T-cell (primary cell): ENCODE measurements at regions not wholly inside any gene's neighbourhood (a gene's known extent, or its start where the extent isn't known, plus 50 kb on each side); places are given as distances from the start of the nearest gene placed in this dataset.

Experiments
- ATAC-seq, 4 experiments: fragments of 200-7000 bp in 3 of 4; fragments of 150-1000 bp in 1 of 4; cut with Tn5 transposase; replicated peaks in 1 of 4; 1 replicate in 3 of 4; 2 replicates in 1 of 4; pipeline ENCODE4 v1.10.0; 2021; ENCODE audit warnings: moderate library complexity in 3 of 4, mild to moderate bottlenecking in 2 of 4, moderate number of reproducible peaks in 1 of 4
- CTCF ChIA-PET, 2 donors: fragments of 300-600 bp; sonication (Branson Sonifier 250); formaldehyde crosslinking; loops; one replicate each; lab custom pipeline; 2022; ENCODE audit warnings: antibody characterized with exemption in 2 of 2; lab: Charles Lee
- POLR2A ChIA-PET, 2 donors: fragments of 300-600 bp; sonication (Branson Sonifier 250); formaldehyde crosslinking; loops; one replicate each; lab custom pipeline; 2022; ENCODE audit warnings: antibody characterized with exemption in 2 of 2; lab: Charles Lee
- DNase-seq, 35 experiments: peaks; one replicate each; pipeline versions ENCODE4 v3.0.0 to v3.0.0-alpha.2; 2013 to 2023
- H3K27ac ChIP-seq: one replicate; pipeline ENCODE4 v1.5.1; 2013; ENCODE audit warnings: low read length
- H3K27me3 ChIP-seq, 2 experiments: replicated peaks in 1 of 2; 1 replicate in 1 of 2; 2 replicates in 1 of 2; pipeline versions ENCODE4 v1.6.1 to v1.7.0; 2013; ENCODE audit warnings: low read length in 1 of 2, mixed read lengths in 1 of 2; ENCODE audit not compliant: control insufficient read depth in 2 of 2, insufficient read depth in 2 of 2; ENCODE audit errors: extremely low read depth in 1 of 2
- H3K36me3 ChIP-seq, 2 donors: 1 replicate in 1 of 2; 2 replicates in 1 of 2; pipeline versions ENCODE4 v1.6.1 to v1.7.0; 2013; ENCODE audit warnings: low read length in 1 of 2; ENCODE audit not compliant: control insufficient read depth in 2 of 2, insufficient read depth in 1 of 2; ENCODE audit errors: extremely low read depth in 1 of 2
- H3K4me1 ChIP-seq, 2 experiments: 1 replicate in 1 of 2; 2 replicates in 1 of 2; pipeline versions ENCODE4 v1.6.1 to v1.7.0; 2013; ENCODE audit warnings: low read length in 2 of 2, mixed read lengths in 1 of 2; ENCODE audit not compliant: insufficient read depth in 2 of 2, control insufficient read depth in 1 of 2; ENCODE audit errors: extremely low read depth in 1 of 2
- H3K4me3 ChIP-seq, 2 donors: 1 replicate in 1 of 2; 2 replicates in 1 of 2; pipeline versions ENCODE4 v1.5.1 to v1.7.0; 2013; ENCODE audit warnings: mild to moderate bottlenecking in 2 of 2, low read length in 1 of 2, moderate library complexity in 1 of 2; ENCODE audit not compliant: control insufficient read depth in 1 of 2; ENCODE audit errors: extremely low read depth in 1 of 2
- H3K9me3 ChIP-seq: 2 replicates; pipeline ENCODE4 v1.7.0; 2013
- H3K27ac Mint-ChIP-seq, 2 donors: one replicate each; pipeline ENCODE4 v1.8.0; 2020 to 2021; ENCODE audit warnings: mild to moderate bottlenecking in 2 of 2, mixed read lengths in 2 of 2
- H3K27me3 Mint-ChIP-seq, 2 donors: one replicate each; pipeline ENCODE4 v1.8.0; 2021 to 2022; ENCODE audit warnings: mixed read lengths in 2 of 2
- H3K36me3 Mint-ChIP-seq: one replicate; pipeline ENCODE4 v1.8.0; 2021; ENCODE audit warnings: mixed read lengths
- H3K4me1 Mint-ChIP-seq, 3 donors: one replicate each; pipeline ENCODE4 v1.8.0; 2020 to 2022; ENCODE audit warnings: mixed read lengths in 3 of 3, mild to moderate bottlenecking in 1 of 3
- H3K4me3 Mint-ChIP-seq, 3 donors: one replicate each; pipeline ENCODE4 v1.8.0; 2020 to 2022; ENCODE audit warnings: mild to moderate bottlenecking in 3 of 3, mixed read lengths in 3 of 3, moderate library complexity in 3 of 3
- H3K9me3 Mint-ChIP-seq, 3 donors: one replicate each; pipeline ENCODE4 v1.8.0; 2020 to 2022; ENCODE audit warnings: mixed read lengths in 3 of 3
- WGBS: methylation state at CpG from one replicate; pipeline ENCODE4 v1.1.5; 2013; ENCODE audit warnings: missing lambda C conversion rate; ENCODE audit not compliant: insufficient coverage; 5-methylcytosine and 5-hydroxymethylcytosine counted together

- Mint-ChIP-seq H3K9me3 (no peaks in the 10 kb centered on the region), H3K4me3 (no peak overlapping the region), H3K27ac (no peak overlapping the region), H3K4me1 (no peaks in the 10 kb centered on the region), H3K36me3 (no peaks in the 10 kb centered on the region), H3K27me3 (no peaks in the 10 kb centered on the region)
- ATAC-seq = no peak
- Histone ChIP-seq H3K9me3 (no peaks in the 10 kb centered on the region), H3K4me3 (no peak overlapping the region), H3K27ac (no peak overlapping the region), H3K36me3 (no peaks in the 10 kb centered on the region), H3K4me1 (no peaks in the 10 kb centered on the region), H3K27me3 (no peaks in the 10 kb centered on the region)
- no peak for DNase-seq
- no CpG with 5 or more reads among the region's 5 CpGs for WGBS
- ChIA-PET POLR2A (interaction anchor here in 1 of 2 donors (0.6 kb wide), 2 partner anchors 821 to 954 kb away, joined by 3 to 4 read pairs; no protein-coding TSS in a partner anchor), CTCF (interaction anchor here in 1 of 2 donors (0.6 to 0.7 kb wide), 5 partner anchors 15 to 565 kb away, joined by 3 to 5 read pairs (median 5); no protein-coding TSS in a partner anchor)
Measured at GRCh38 chr6:56363796-56364430, 116.5 kb upstream of the COL21A1 start.

- ATAC-seq (no peak), DNase-seq (no peak)
- Histone ChIP-seq H3K4me1 (no peaks in the 10 kb centered on the region), H3K27ac (no peak overlapping the region), H3K27me3 (no peaks in the 10 kb centered on the region), H3K4me3 (no peak overlapping the region), H3K36me3 (no peaks in the 10 kb centered on the region), H3K9me3 (no peaks in the 10 kb centered on the region)
- no peaks in the 10 kb centered on the region for H3K9me3 Mint-ChIP-seq
- H3K36me3 Mint-ChIP-seq = no peaks in the 10 kb centered on the region
- ChIA-PET POLR2A (no interaction called here), CTCF (interaction anchor here (0.6 to 1.5 kb wide), 4 partner anchors 14 to 233 kb away, joined by 3 to 5 read pairs (median 4); no protein-coding TSS in a partner anchor)
- H3K4me3 Mint-ChIP-seq = no peak overlapping the region
- no peaks in the 10 kb centered on the region for H3K4me1 Mint-ChIP-seq
- 90% methylated on average over 2 of the region's 4 CpGs for WGBS
- no peaks in the 10 kb centered on the region for H3K27me3 Mint-ChIP-seq
- H3K27ac Mint-ChIP-seq = no peak overlapping the region
Measured at GRCh38 chr6:56361812-56362211, 114.4 kb upstream of the COL21A1 start.

- no peak overlapping the region for H3K27ac ChIP-seq
- POLR2A ChIA-PET = no interaction called here
- H3K27me3 Mint-ChIP-seq = no peaks in the 10 kb centered on the region
- no peak overlapping the region for H3K27ac Mint-ChIP-seq
- no peaks in the 10 kb centered on the region for H3K27me3 ChIP-seq
- no peaks in the 10 kb centered on the region for H3K4me1 Mint-ChIP-seq
- H3K4me3 Mint-ChIP-seq = no peak overlapping the region
- no peaks in the 10 kb centered on the region for H3K4me1 ChIP-seq
- H3K36me3 ChIP-seq = no peaks in the 10 kb centered on the region
- H3K36me3 Mint-ChIP-seq = no peaks in the 10 kb centered on the region
- WGBS = no CpG with 5 or more reads among the region's 9 CpGs
- ATAC-seq = peak in 3 of 4 experiments; percentile 44 to 67 (median 45)
- H3K9me3 Mint-ChIP-seq = no peaks in the 10 kb centered on the region
- H3K9me3 ChIP-seq = no peaks in the 10 kb centered on the region
- DNase-seq = peak in 33 of 35 experiments; percentile 3 to 70 (median 33)
- no peak overlapping the region for H3K4me3 ChIP-seq
- CTCF ChIA-PET = interaction anchor here (0.7 to 0.8 kb wide), 2 partner anchors 211 to 234 kb away, joined by 4 to 5 read pairs; no protein-coding TSS in a partner anchor
Measured at GRCh38 chr6:56359201-56359899, 112.0 kb upstream of the COL21A1 start.

- no peaks in the 10 kb centered on the region for H3K4me1 ChIP-seq
- Mint-ChIP-seq H3K9me3 (peaks cover 0 to 3% (median 0%) of the 10 kb centered on the region in 3 donors), H3K27me3 (no peaks in the 10 kb centered on the region), H3K4me1 (no peaks in the 10 kb centered on the region), H3K4me3 (no peak overlapping the region), H3K36me3 (no peaks in the 10 kb centered on the region), H3K27ac (no peak overlapping the region)
- H3K27ac ChIP-seq = no peak overlapping the region
- DNase-seq = no peak
- H3K36me3 ChIP-seq = no peaks in the 10 kb centered on the region
- no peaks in the 10 kb centered on the region for H3K27me3 ChIP-seq
- no CpG with 5 or more reads among the region's 6 CpGs for WGBS
- no peak overlapping the region for H3K4me3 ChIP-seq
- H3K9me3 ChIP-seq = no peaks in the 10 kb centered on the region
- ATAC-seq = no peak
- ChIA-PET CTCF (interaction anchor here in 1 of 2 donors (0.8 to 1.3 kb wide), 2 partner anchors 235 to 237 kb away, joined by 3 to 8 read pairs; no protein-coding TSS in a partner anchor), POLR2A (no interaction called here)
Measured at GRCh38 chr6:56357616-56358373, 110.4 kb upstream of the COL21A1 start.

- DNase-seq (no peak), ATAC-seq (no peak)
- WGBS = no CpG with 5 or more reads among the region's 2 CpGs
- ChIA-PET POLR2A (no interaction called here), CTCF (interaction anchor here (0.7 to 1.3 kb wide), 4 partner anchors 11 to 415 kb away, joined by 3 to 4 read pairs (median 3); no protein-coding TSS in a partner anchor)
- Histone ChIP-seq H3K27ac (no peak overlapping the region), H3K4me3 (no peak overlapping the region), H3K4me1 (no peaks in the 10 kb centered on the region), H3K27me3 (no peaks in the 10 kb centered on the region), H3K9me3 (no peaks in the 10 kb centered on the region), H3K36me3 (no peaks in the 10 kb centered on the region)
- Mint-ChIP-seq H3K9me3 (peaks cover 0 to 3% (median 0%) of the 10 kb centered on the region in 3 donors), H3K36me3 (no peaks in the 10 kb centered on the region), H3K4me1 (no peaks in the 10 kb centered on the region), H3K4me3 (no peak overlapping the region), H3K27ac (no peak overlapping the region), H3K27me3 (no peaks in the 10 kb centered on the region)
Measured at GRCh38 chr6:56356426-56356825, 109.0 kb upstream of the COL21A1 start.

- Histone ChIP-seq H3K27ac (no peak overlapping the region), H3K36me3 (no peaks in the 10 kb centered on the region), H3K4me1 (no peaks in the 10 kb centered on the region), H3K9me3 (no peaks in the 10 kb centered on the region), H3K4me3 (no peak overlapping the region), H3K27me3 (no peaks in the 10 kb centered on the region)
- Mint-ChIP-seq H3K27ac (no peak overlapping the region), H3K4me1 (no peaks in the 10 kb centered on the region), H3K4me3 (no peak overlapping the region), H3K36me3 (no peaks in the 10 kb centered on the region), H3K27me3 (peaks cover 0 to 4% of the 10 kb centered on the region in 2 donors), H3K9me3 (peaks cover 0 to 3% (median 0%) of the 10 kb centered on the region in 3 donors)
- POLR2A ChIA-PET = no interaction called here
- no peak for ATAC-seq
- DNase-seq = no peak
- CTCF ChIA-PET = interaction anchor here in 1 of 2 donors (0.7 kb wide), 1 partner anchor 50 kb away, joined by 3 read pairs; no protein-coding TSS in a partner anchor
Measured at GRCh38 chr6:56353860-56354259, 106.5 kb upstream of the COL21A1 start.
